Neural cell (in vitro differentiated cells): ENCODE measurements at regions not wholly inside any gene's neighbourhood (a gene's known extent, or its start where the extent isn't known, plus 50 kb on each side); places are given as distances from the start of the nearest gene placed in this dataset.

ENCODE experiments used
- CTCF ChIP-seq: fragments of 450-650 bp; IDR thresholded peaks from 2 replicates; pipeline ENCODE4 v1.5.1; 2014; ENCODE audit warnings: antibody characterized with exemption, mild to moderate bottlenecking, moderate library complexity; ENCODE audit not compliant: poor library complexity, severe bottlenecking
- EP300 ChIP-seq: fragments of 450-650 bp; conservative IDR thresholded peaks from 2 replicates; pipeline ENCODE4 v1.6.1; 2014; ENCODE audit warnings: antibody characterized with exemption, mild to moderate bottlenecking, moderate library complexity; ENCODE audit not compliant: poor library complexity, severe bottlenecking
- EZH2 ChIP-seq: fragments of 200-600, 300-800 bp; shearing (Covaris generic), sonication (generic); IDR thresholded peaks from 2 replicates; pipeline ENCODE4 v1.6.1; 2014; ENCODE audit warnings: antibody characterized with exemption, low read length, borderline replicate concordance, mild to moderate bottlenecking; ENCODE audit not compliant: insufficient read depth, poor library complexity, severe bottlenecking
- MXI1 ChIP-seq: fragments of 450-650 bp; conservative IDR thresholded peaks from 2 replicates; pipeline ENCODE4 v1.6.1; 2014; ENCODE audit warnings: antibody characterized with exemption, mild to moderate bottlenecking; ENCODE audit not compliant: poor library complexity, severe bottlenecking
- POLR2AphosphoS5 ChIP-seq: IDR thresholded peaks from 2 replicates; pipeline ENCODE4 v1.6.1; 2012
- RAD21 ChIP-seq: fragments of 450-650 bp; conservative IDR thresholded peaks from 2 replicates; pipeline ENCODE4 v1.6.1; 2014; ENCODE audit warnings: antibody characterized with exemption, mild to moderate bottlenecking, moderate library complexity
- REST ChIP-seq: IDR thresholded peaks from 2 replicates; pipeline ENCODE4 v1.6.1; 2012; ENCODE audit warnings: borderline replicate concordance
- TAF1 ChIP-seq: IDR thresholded peaks from 2 replicates; pipeline ENCODE4 v1.6.1; 2012; ENCODE audit warnings: low read depth

DNA sequence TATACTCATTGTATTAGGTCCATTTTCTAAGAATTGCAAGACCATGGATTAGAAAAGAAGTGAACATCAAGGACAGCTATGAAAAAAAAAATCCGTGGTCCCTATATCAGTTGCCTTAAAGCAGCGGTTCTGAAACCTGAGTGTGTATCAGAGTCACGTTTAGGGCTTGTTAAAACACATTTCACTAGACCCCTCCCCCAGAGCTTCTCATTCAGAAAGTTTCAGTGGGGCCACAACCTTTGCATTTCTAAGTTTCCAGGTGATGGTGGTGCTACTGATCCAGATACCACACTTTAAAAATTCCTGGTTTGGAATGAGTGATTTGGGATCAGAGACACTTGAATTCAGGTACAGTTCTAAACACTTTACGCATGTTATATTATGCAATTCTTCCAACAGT lies 96.1 kb upstream of the PRMT6 start:
- TF ChIP-seq EZH2, result no peak
- TF ChIP-seq CTCF, result no peak
- TF ChIP-seq POLR2AphosphoS5, result no peak
- TF ChIP-seq TAF1, result no peak
- TF ChIP-seq EP300, result no peak
- no peak for TF ChIP-seq RAD21
- no peak for TF ChIP-seq MXI1
- no peak for TF ChIP-seq REST
